Neural cell (in vitro differentiated cells): ENCODE measurements at regions not wholly inside any gene's neighbourhood (a gene's known extent, or its start where the extent isn't known, plus 50 kb on each side); places are given as distances from the start of the nearest gene placed in this dataset.

Experiments used
- H2AFZ ChIP-seq: fragments of 200-600, 300-800 bp; sonication (generic), shearing (Covaris generic); 2 replicates; pipeline ENCODE4 v1.6.0; 2014; ENCODE audit warnings: low read depth, mild to moderate bottlenecking, antibody characterized with exemption, low read length, moderate library complexity
- H3F3A ChIP-seq: fragments of 200-600 bp; shearing (Covaris generic); 2 replicates; pipeline ENCODE4 v1.6.1; 2016; ENCODE audit warnings: mild to moderate bottlenecking, moderate library complexity, mixed read lengths, antibody characterized with exemption, low read length; ENCODE audit not compliant: insufficient read depth, poor library complexity, severe bottlenecking
- H3K27ac ChIP-seq: fragments of 200-600, 300-800 bp; sonication (generic), shearing (Covaris generic); 2 replicates; pipeline ENCODE4 v1.5.1; 2014; ENCODE audit warnings: mild to moderate bottlenecking, low read length, moderate library complexity
- H3K27me3 ChIP-seq: fragments of 300-800, 200-600 bp; sonication (generic), shearing (Covaris generic); 2 replicates; pipeline ENCODE4 v1.6.0; 2014; ENCODE audit warnings: mild to moderate bottlenecking, low read depth, low read length, moderate library complexity; ENCODE audit not compliant: insufficient read depth
- H3K36me3 ChIP-seq: fragments of 300-800, 200-600 bp; sonication (generic), shearing (Covaris generic); 2 replicates; pipeline ENCODE4 v1.5.1; 2014; ENCODE audit warnings: mild to moderate bottlenecking, antibody characterized with exemption, low read length, moderate library complexity; ENCODE audit not compliant: insufficient read depth
- H3K4me2 ChIP-seq: fragments of 300-800, 200-600 bp; sonication (generic), shearing (Covaris generic); 2 replicates; pipeline ENCODE4 v1.6.0; 2014; ENCODE audit warnings: mild to moderate bottlenecking, low read length
- H3K4me3 ChIP-seq: fragments of 300-800, 200-600 bp; sonication (generic), shearing (Covaris generic); 2 replicates; pipeline ENCODE4 v1.5.1; 2014; ENCODE audit warnings: mild to moderate bottlenecking, low read length, moderate library complexity
- H3K79me2 ChIP-seq: fragments of 200-600 bp; shearing (Covaris generic); replicated peaks from 2 replicates; pipeline ENCODE4 v1.6.0; 2014; ENCODE audit warnings: mild to moderate bottlenecking, low read length, moderate library complexity; ENCODE audit not compliant: insufficient read depth
- H3K9ac ChIP-seq: fragments of 300-800, 200-600 bp; sonication (generic), shearing (Covaris generic); 2 replicates; pipeline ENCODE4 v1.6.1; 2016; ENCODE audit warnings: mild to moderate bottlenecking, low read length, mixed read lengths
- H3K9me2 ChIP-seq: fragments of 200-600 bp; shearing (Covaris generic); 2 replicates; pipeline ENCODE4 v1.6.1; 2016; ENCODE audit warnings: mild to moderate bottlenecking, low read length, mixed read lengths; ENCODE audit not compliant: insufficient read depth
- H3K9me3 ChIP-seq: fragments of 200-600, 300-800 bp; sonication (generic), shearing (Covaris generic); 2 replicates; pipeline ENCODE4 v1.6.1; 2016; ENCODE audit warnings: mild to moderate bottlenecking, mixed run types, low read length, moderate library complexity, mixed read lengths
- H4K20me1 ChIP-seq: fragments of 200-600 bp; shearing (Covaris generic); 2 replicates; pipeline ENCODE4 v1.6.1; 2016; ENCODE audit warnings: mild to moderate bottlenecking, mixed run types; ENCODE audit not compliant: insufficient read depth
- CTCF ChIP-seq: fragments of 450-650 bp; IDR thresholded peaks from 2 replicates; pipeline ENCODE4 v1.5.1; 2014; ENCODE audit warnings: antibody characterized with exemption, mild to moderate bottlenecking, moderate library complexity; ENCODE audit not compliant: poor library complexity, severe bottlenecking
- EP300 ChIP-seq: fragments of 450-650 bp; conservative IDR thresholded peaks from 2 replicates; pipeline ENCODE4 v1.6.1; 2014; ENCODE audit warnings: antibody characterized with exemption, mild to moderate bottlenecking, moderate library complexity; ENCODE audit not compliant: poor library complexity, severe bottlenecking
- EZH2 ChIP-seq: fragments of 200-600, 300-800 bp; shearing (Covaris generic), sonication (generic); IDR thresholded peaks from 2 replicates; pipeline ENCODE4 v1.6.1; 2014; ENCODE audit warnings: antibody characterized with exemption, low read length, borderline replicate concordance, mild to moderate bottlenecking; ENCODE audit not compliant: insufficient read depth, poor library complexity, severe bottlenecking
- MXI1 ChIP-seq: fragments of 450-650 bp; conservative IDR thresholded peaks from 2 replicates; pipeline ENCODE4 v1.6.1; 2014; ENCODE audit warnings: antibody characterized with exemption, mild to moderate bottlenecking; ENCODE audit not compliant: poor library complexity, severe bottlenecking
- POLR2AphosphoS5 ChIP-seq: IDR thresholded peaks from 2 replicates; pipeline ENCODE4 v1.6.1; 2012
- RAD21 ChIP-seq: fragments of 450-650 bp; conservative IDR thresholded peaks from 2 replicates; pipeline ENCODE4 v1.6.1; 2014; ENCODE audit warnings: antibody characterized with exemption, mild to moderate bottlenecking, moderate library complexity
- REST ChIP-seq: IDR thresholded peaks from 2 replicates; pipeline ENCODE4 v1.6.1; 2012; ENCODE audit warnings: borderline replicate concordance
- SMC3 ChIP-seq: fragments of 450-650 bp; conservative IDR thresholded peaks from 2 replicates; pipeline ENCODE4 v1.6.1; 2014; ENCODE audit warnings: antibody characterized with exemption, mild to moderate bottlenecking, moderate library complexity; ENCODE audit not compliant: poor library complexity
- TAF1 ChIP-seq: IDR thresholded peaks from 2 replicates; pipeline ENCODE4 v1.6.1; 2012; ENCODE audit warnings: low read depth

GRCh38 chr3:150319900-150320299 is 88.2 kb upstream of the TSC22D2 start:
- no peak for TF ChIP-seq SMC3
- TF ChIP-seq MXI1, result no peak
- TF ChIP-seq TAF1, result no peak
- no peak for TF ChIP-seq CTCF
- no peak for TF ChIP-seq EP300
- TF ChIP-seq RAD21, result no peak
- no peak for TF ChIP-seq REST
- TF ChIP-seq EZH2, result no peak
- no peak for TF ChIP-seq POLR2AphosphoS5
- Histone ChIP-seq H3K4me2 (no peak overlapping the region), H4K20me1 (no peaks in the 10 kb centered on the region)

DNA sequence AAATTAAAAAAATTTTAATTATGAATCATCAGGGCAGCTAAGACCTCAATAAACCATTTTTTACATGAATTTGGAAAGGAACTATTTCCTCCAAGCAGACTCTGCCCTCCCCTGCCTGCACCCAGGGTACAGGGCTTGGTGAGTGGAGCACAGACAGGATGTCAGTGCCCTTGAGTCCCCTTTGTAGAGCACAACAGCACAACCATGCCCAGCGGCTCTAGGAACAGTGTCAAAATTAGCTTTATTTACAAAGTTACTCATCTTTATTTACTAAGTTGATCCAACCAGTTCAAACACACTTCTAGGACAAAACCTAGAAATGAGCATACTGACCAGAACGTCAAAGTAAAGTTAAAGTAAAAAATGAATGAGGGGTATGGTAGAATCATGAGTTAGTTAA is 90.6 kb upstream of the TSC22D2 start:
- Histone ChIP-seq H4K20me1 (no peaks in the 10 kb centered on the region), H3K9me2 (no peaks in the 10 kb centered on the region), H3K27me3 (no peaks in the 10 kb centered on the region), H3K4me3 (no peak overlapping the region), H3K9me3 (no peaks in the 10 kb centered on the region), H3K4me2 (no peak overlapping the region), H3K36me3 (no peaks in the 10 kb centered on the region), H3K79me2 (no peaks in the 10 kb centered on the region), H3K9ac (no peak overlapping the region), H3F3A (no peaks in the 10 kb centered on the region), H2AFZ (no peak overlapping the region), H3K27ac (no peak overlapping the region)
- TF ChIP-seq RAD21, result no peak
- TF ChIP-seq POLR2AphosphoS5, result no peak
- TF ChIP-seq EP300, result no peak
- TF ChIP-seq CTCF, result no peak
- no peak for TF ChIP-seq EZH2

More at GRCh38 chr3:150319900-150320299, 88.2 kb upstream of the TSC22D2 start:
- no peak overlapping the region for H3K27ac ChIP-seq
- H3K79me2 ChIP-seq, result no peaks in the 10 kb centered on the region
- no peak overlapping the region for H3K9ac ChIP-seq
- H3K27me3 ChIP-seq, result no peaks in the 10 kb centered on the region
- no peaks in the 10 kb centered on the region for H3K9me3 ChIP-seq
- H3K9me2 ChIP-seq, result no peaks in the 10 kb centered on the region
- no peak overlapping the region for H2AFZ ChIP-seq
- no peaks in the 10 kb centered on the region for H3K36me3 ChIP-seq
- H3K4me3 ChIP-seq, result no peak overlapping the region
- no peaks in the 10 kb centered on the region for H3F3A ChIP-seq
